Sigmoid colon (tissue), 4 donors: ENCODE measurements at regions not wholly inside any gene's neighbourhood (a gene's known extent, or its start where the extent isn't known, plus 50 kb on each side); places are given as distances from the start of the nearest gene placed in this dataset.
"Not testable (repeated sequence)": the region's sequence is repeated elsewhere in the genome, so short reads cannot be mapped to it uniquely, and the experiment has no call there.

Source experiments
- POLR2AphosphoS5 ChIP-seq, 4 donors: sonication (generic); formaldehyde crosslinking; IDR thresholded peaks; one replicate each; pipeline ENCODE4 v1.6.1; 2017; ENCODE audit warnings: antibody characterized with exemption in 4 of 4
- TF ChIP-seq, protein P1 (sequence below), 4 experiments: fragments of 450-650 bp in 3 of 4; fragments of 200-600 bp in 1 of 4; IDR thresholded peaks; one replicate each; pipeline ENCODE4 v1.5.1; 2016 to 2019; ENCODE audit warnings: antibody characterized with exemption in 4 of 4, mild to moderate bottlenecking in 3 of 4, moderate library complexity in 2 of 4

DNA sequence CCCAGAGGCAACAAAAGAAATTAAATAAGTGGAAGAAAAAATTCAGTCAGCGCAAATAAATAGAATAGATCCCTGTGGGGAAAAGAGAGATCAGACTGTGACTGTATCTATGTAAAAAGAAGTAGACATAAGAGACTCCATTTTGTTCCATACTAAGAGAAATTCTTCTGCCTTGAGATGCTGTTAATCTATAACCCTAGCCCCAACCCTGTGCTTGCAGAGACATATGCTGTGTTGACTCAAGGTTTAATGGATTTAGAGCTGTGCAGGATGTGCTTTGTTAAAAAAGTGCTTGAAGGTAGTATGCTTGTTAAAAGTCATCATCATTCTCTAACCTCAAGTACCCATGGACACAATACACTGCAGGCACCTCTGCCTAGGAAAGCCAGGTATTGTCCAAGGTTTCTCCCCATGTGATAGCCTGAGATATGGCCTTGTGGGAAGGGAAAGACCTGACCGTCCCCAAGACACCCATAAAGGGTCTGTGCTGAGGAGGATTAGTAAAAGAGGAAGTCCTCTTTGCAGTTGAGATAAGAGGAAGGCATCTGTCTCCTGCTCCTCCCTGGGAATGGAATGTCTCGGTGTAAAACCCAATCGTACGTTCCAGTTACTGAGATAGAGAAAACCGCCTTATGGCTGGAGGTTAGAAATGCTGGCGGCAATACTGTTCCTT, 161.8 kb downstream of the GPX5 start:
- TF ChIP-seq, protein P1, sequence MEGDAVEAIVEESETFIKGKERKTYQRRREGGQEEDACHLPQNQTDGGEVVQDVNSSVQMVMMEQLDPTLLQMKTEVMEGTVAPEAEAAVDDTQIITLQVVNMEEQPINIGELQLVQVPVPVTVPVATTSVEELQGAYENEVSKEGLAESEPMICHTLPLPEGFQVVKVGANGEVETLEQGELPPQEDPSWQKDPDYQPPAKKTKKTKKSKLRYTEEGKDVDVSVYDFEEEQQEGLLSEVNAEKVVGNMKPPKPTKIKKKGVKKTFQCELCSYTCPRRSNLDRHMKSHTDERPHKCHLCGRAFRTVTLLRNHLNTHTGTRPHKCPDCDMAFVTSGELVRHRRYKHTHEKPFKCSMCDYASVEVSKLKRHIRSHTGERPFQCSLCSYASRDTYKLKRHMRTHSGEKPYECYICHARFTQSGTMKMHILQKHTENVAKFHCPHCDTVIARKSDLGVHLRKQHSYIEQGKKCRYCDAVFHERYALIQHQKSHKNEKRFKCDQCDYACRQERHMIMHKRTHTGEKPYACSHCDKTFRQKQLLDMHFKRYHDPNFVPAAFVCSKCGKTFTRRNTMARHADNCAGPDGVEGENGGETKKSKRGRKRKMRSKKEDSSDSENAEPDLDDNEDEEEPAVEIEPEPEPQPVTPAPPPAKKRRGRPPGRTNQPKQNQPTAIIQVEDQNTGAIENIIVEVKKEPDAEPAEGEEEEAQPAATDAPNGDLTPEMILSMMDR (IDR thresholded peaks at IDR 0.05) = not testable (repeated sequence)
- not testable (repeated sequence) for TF ChIP-seq POLR2AphosphoS5 (IDR thresholded peaks at IDR 0.05)
